GM19043 (cell line): ENCODE measurements at regions not wholly inside any gene's neighbourhood (a gene's known extent, or its start where the extent isn't known, plus 50 kb on each side); places are given as distances from the start of the nearest gene placed in this dataset.

Experiments used
- ATAC-seq: cut with Tn5 transposase; IDR thresholded peaks from one replicate; pipeline ENCODE4 v1.9.1; 2021; ENCODE audit warnings: low read depth; ENCODE audit not compliant: unreplicated experiment

GRCh38 chr5:2183154-2184025 lies 300.7 kb upstream of the IRX4 start:
- ATAC-seq: no peak

- no peak for ATAC-seq
Measured at GRCh38 chr5:2182020-2182419, 299.3 kb upstream of the IRX4 start.

- ATAC-seq: no peak
Measured at GRCh38 chr5:2181557-2181956, 298.8 kb upstream of the IRX4 start.

- no peak for ATAC-seq
Measured at GRCh38 chr5:2181149-2181548, 298.4 kb upstream of the IRX4 start.

GRCh38 chr5:2180456-2180855 lies 297.7 kb upstream of the IRX4 start:
- no peak for ATAC-seq

- no peak for ATAC-seq
Measured at GRCh38 chr5:2179861-2180260, 297.1 kb upstream of the IRX4 start.

- no peak for ATAC-seq
Measured at GRCh38 chr5:2178528-2178927, 295.8 kb upstream of the IRX4 start.

- no peak for ATAC-seq
Measured at GRCh38 chr5:2178071-2178477, 295.3 kb upstream of the IRX4 start.

- ATAC-seq: no peak
Measured at GRCh38 chr5:2177244-2177643, 294.5 kb upstream of the IRX4 start.

GRCh38 chr5:2176581-2176980 lies 293.9 kb upstream of the IRX4 start:
- ATAC-seq: no peak

- ATAC-seq: no peak
Measured at GRCh38 chr5:2175842-2176404, 293.2 kb upstream of the IRX4 start.

GRCh38 chr5:2175041-2175440 lies 292.3 kb upstream of the IRX4 start:
- no peak for ATAC-seq

GRCh38 chr5:2174538-2174937 lies 291.8 kb upstream of the IRX4 start:
- no peak for ATAC-seq

GRCh38 chr5:2173151-2173834 lies 290.6 kb upstream of the IRX4 start:
- no peak for ATAC-seq

GRCh38 chr5:2172471-2172870 lies 289.7 kb upstream of the IRX4 start:
- ATAC-seq: no peak

- ATAC-seq: no peak
Measured at GRCh38 chr5:2170761-2171160, 288.0 kb upstream of the IRX4 start.

GRCh38 chr5:2169850-2170760 lies 287.4 kb upstream of the IRX4 start:
- no peak for ATAC-seq

- ATAC-seq: no peak
Measured at GRCh38 chr5:2169430-2169808, 286.7 kb upstream of the IRX4 start.

GRCh38 chr5:2168601-2169429 lies 286.1 kb upstream of the IRX4 start:
- no peak for ATAC-seq

GRCh38 chr5:2167671-2168070 lies 284.9 kb upstream of the IRX4 start:
- no peak for ATAC-seq
